ENCODE measurements at regions not wholly inside any gene's neighbourhood (a gene's known extent, or its start where the extent isn't known, plus 50 kb on each side); places are given as distances from the start of the nearest gene placed in this dataset.

- DNase-seq, result no peak
These were observed 309.1 kb downstream of the KLF5 start for GRCh38 chr13:73367886-73368285.

GRCh38 chr13:73366241-73366640, 307.4 kb downstream of the KLF5 start:
- no peak for DNase-seq

- DNase-seq, result no peak
These were observed 306.9 kb downstream of the KLF5 start for GRCh38 chr13:73365681-73366080.

- DNase-seq, result no peak
These were observed 306.4 kb downstream of the KLF5 start for GRCh38 chr13:73365252-73365651.

GRCh38 chr13:73364736-73365135, 305.9 kb downstream of the KLF5 start:
- no peak for DNase-seq

GRCh38 chr13:73358606-73359095, 299.8 kb downstream of the KLF5 start:
- DNase-seq, result no peak

- DNase-seq, result no peak
These were observed 296.3 kb downstream of the KLF5 start for GRCh38 chr13:73355134-73355533.

GRCh38 chr13:73351730-73352129, 292.9 kb downstream of the KLF5 start:
- DNase-seq, result no peak

GRCh38 chr13:73341748-73342147, 282.9 kb downstream of the KLF5 start:
- DNase-seq, result peak; percentile 78

- no peak for DNase-seq
These were observed 281.3 kb downstream of the KLF5 start for GRCh38 chr13:73340069-73340468.

GRCh38 chr13:73339086-73339485, 280.3 kb downstream of the KLF5 start:
- DNase-seq, result no peak

- DNase-seq, result no peak
These were observed 279.6 kb downstream of the KLF5 start for GRCh38 chr13:73338389-73338788.

GRCh38 chr13:73337532-73337931, 278.7 kb downstream of the KLF5 start:
- DNase-seq, result no peak

- DNase-seq, result no peak
These were observed 278.0 kb downstream of the KLF5 start for GRCh38 chr13:73336773-73337172.

- DNase-seq, result no peak
These were observed 277.1 kb downstream of the KLF5 start for GRCh38 chr13:73335944-73336343.

GRCh38 chr13:73335210-73335609, 276.4 kb downstream of the KLF5 start:
- peak; percentile 62 for DNase-seq

- DNase-seq, result no peak
These were observed 275.6 kb downstream of the KLF5 start for GRCh38 chr13:73334445-73334844.

GRCh38 chr13:73331556-73331955, 272.8 kb downstream of the KLF5 start:
- DNase-seq, result no peak

GRCh38 chr13:73329355-73329754, 270.6 kb downstream of the KLF5 start:
- DNase-seq, result no peak

GRCh38 chr13:73327579-73327978, 268.8 kb downstream of the KLF5 start:
- no peak for DNase-seq

GRCh38 chr13:73325723-73326558, 267.1 kb downstream of the KLF5 start:
- peak; percentile 9 for DNase-seq

GRCh38 chr13:73324842-73325722, 266.3 kb downstream of the KLF5 start:
- DNase-seq, result no peak

- DNase-seq, result no peak
These were observed 264.8 kb downstream of the KLF5 start for GRCh38 chr13:73323615-73324014.

GRCh38 chr13:73321043-73321442, 262.2 kb downstream of the KLF5 start:
- DNase-seq, result no peak

Measured in fibroblast of upper back skin (primary cell).